HG03565 (cell line): ENCODE measurements at regions not wholly inside any gene's neighbourhood (a gene's known extent, or its start where the extent isn't known, plus 50 kb on each side); places are given as distances from the start of the nearest gene placed in this dataset.

Experiments used
- ATAC-seq: cut with Tn5 transposase; IDR thresholded peaks from one replicate; pipeline ENCODE4 v1.9.1; 2021; ENCODE audit warnings: mild to moderate bottlenecking, moderate library complexity; ENCODE audit not compliant: unreplicated experiment

- no peak for ATAC-seq
These were observed 393.0 kb upstream of the GNPDA2 start for GRCh38 chr4:45119376-45119775.

- no peak for ATAC-seq
These were observed 376.4 kb upstream of the GNPDA2 start for GRCh38 chr4:45102716-45103115.

- no peak for ATAC-seq
These were observed 374.8 kb upstream of the GNPDA2 start for GRCh38 chr4:45100956-45101818.

- ATAC-seq = no peak
These were observed 373.1 kb upstream of the GNPDA2 start for GRCh38 chr4:45099471-45099870.

GRCh38 chr4:45094684-45095083 is 368.3 kb upstream of the GNPDA2 start:
- ATAC-seq = no peak

GRCh38 chr4:45082101-45082500 is 355.7 kb upstream of the GNPDA2 start:
- ATAC-seq = no peak

GRCh38 chr4:45079616-45080015 is 353.3 kb upstream of the GNPDA2 start:
- ATAC-seq = no peak

- ATAC-seq = no peak
These were observed 351.8 kb upstream of the GNPDA2 start for GRCh38 chr4:45078201-45078600.

GRCh38 chr4:45072981-45073380 is 346.6 kb upstream of the GNPDA2 start:
- ATAC-seq = no peak

GRCh38 chr4:45064741-45065140 is 338.4 kb upstream of the GNPDA2 start:
- no peak for ATAC-seq

- no peak for ATAC-seq
These were observed 337.3 kb upstream of the GNPDA2 start for GRCh38 chr4:45063696-45064095.

GRCh38 chr4:45062935-45063545 is 336.7 kb upstream of the GNPDA2 start:
- ATAC-seq = no peak

- ATAC-seq = no peak
These were observed 317.6 kb upstream of the GNPDA2 start for GRCh38 chr4:45043911-45044310.

GRCh38 chr4:45036677-45037076 is 310.3 kb upstream of the GNPDA2 start:
- no peak for ATAC-seq

GRCh38 chr4:45033676-45034419 is 307.5 kb upstream of the GNPDA2 start:
- no peak for ATAC-seq

GRCh38 chr4:45030059-45030458 is 303.7 kb upstream of the GNPDA2 start:
- ATAC-seq = no peak

- no peak for ATAC-seq
These were observed 281.2 kb upstream of the GNPDA2 start for GRCh38 chr4:45007508-45007907.

- no peak for ATAC-seq
These were observed 279.7 kb upstream of the GNPDA2 start for GRCh38 chr4:45006078-45006477.

GRCh38 chr4:45004847-45005565 is 278.6 kb upstream of the GNPDA2 start:
- ATAC-seq = no peak

GRCh38 chr4:45004326-45004725 is 278.0 kb upstream of the GNPDA2 start:
- no peak for ATAC-seq

- no peak for ATAC-seq
These were observed 270.0 kb upstream of the GNPDA2 start for GRCh38 chr4:44996276-44996845.
